DMS114 treated with DMSO at 0.1 percent for 48 hours (cell line): ENCODE measurements at regions not wholly inside any gene's neighbourhood (a gene's known extent, or its start where the extent isn't known, plus 50 kb on each side); places are given as distances from the start of the nearest gene placed in this dataset.

Experiments used
- DNase-seq: peaks from one replicate; lab custom pipeline; 2025; ENCODE audit not compliant: unreplicated experiment; lab: John Stamatoyannopoulos, UW

DNA sequence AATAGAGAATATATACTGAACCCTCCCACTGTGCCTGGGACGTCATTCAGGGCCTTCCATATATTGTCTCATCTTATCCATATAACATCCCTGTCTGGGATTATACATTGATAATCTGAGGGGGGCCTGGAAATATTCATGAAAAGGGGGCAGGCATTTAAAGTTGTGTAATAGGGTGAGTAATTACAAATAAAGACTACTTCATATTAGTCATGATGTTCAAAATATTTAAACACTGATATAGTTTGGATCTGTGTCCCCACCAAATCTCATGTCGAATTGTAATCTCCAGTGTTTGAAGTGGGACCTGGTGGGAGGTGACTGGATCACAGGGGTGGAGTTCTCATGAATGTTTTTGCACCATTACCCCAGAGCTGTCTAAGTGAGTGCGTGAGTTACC is 97.8 kb downstream of the AQP9 start:
- DNase-seq, result no peak

DNA sequence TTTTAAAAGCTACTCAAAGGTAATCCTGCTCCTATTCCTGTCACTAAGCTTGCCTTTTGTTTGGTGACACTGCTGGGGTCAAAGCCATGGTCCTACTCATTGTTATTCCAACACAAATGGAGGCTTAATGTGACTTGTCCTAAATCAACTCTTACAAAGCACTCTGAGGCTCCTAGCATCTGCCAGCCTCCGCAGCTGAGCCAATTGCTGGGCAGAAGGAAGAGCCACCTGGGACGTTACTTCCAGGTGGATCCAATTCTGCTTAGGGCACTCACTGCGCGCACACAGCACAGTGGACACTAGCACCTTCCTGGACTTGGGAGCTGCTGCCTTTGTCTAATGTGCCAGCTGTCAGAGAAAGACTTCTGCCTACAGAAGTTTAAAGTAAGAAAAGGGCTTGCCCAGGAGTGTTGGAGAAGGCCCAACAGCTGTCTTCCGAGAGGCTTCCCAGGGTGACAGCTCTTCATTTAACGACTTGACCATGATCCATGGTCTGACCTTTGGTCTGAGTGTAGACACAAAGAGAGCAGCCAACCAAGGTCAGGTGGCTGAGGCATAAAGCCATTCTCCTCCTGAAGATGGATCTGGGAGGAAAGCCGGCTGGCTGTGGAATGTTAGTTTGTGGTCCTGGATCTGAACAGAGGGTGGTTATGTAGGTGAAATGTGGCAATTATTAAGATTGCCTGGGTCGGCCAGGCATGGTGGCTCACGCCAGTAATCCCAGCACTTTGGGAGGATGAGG is 102.2 kb downstream of the AQP9 start:
- no peak for DNase-seq

DNA sequence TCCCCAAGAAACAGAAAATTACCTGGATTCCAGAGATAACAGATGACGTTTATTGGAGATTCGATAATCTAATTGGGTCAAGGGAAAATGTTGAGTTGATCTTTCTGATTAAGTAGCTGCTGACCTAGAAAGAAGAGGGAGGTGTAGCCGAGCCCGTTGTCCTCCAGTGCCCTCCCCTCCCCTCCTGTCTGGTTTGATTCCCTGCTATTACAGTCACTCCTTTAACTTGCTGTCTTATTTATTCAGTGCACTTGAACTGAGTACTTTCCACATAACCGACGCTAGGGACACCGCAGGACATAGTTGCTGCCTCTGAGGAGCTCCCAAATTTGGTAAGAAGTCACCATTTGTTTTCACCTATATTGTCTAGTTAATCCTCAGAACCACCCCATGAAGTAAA is 103.7 kb downstream of the AQP9 start:
- DNase-seq, result no peak

DNA sequence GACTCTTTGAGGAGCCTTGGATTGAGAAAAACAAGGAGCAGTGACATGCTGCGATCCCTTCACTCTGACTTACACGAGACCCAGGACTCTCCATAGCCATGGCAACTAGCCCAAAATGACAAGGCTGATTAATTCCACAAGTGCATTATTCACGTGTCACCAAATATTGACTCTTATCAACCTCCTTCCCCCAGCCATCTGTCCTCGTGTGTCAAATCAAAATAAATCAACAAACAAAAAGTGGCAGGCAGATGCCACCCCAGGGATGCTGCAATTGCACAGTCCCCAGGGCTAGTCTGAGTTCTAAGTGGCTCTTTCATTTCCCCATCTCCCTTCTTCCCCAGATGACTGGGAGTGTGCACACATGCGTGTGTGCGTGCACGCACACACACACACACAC is 104.9 kb downstream of the AQP9 start:
- DNase-seq, result no peak

DNA sequence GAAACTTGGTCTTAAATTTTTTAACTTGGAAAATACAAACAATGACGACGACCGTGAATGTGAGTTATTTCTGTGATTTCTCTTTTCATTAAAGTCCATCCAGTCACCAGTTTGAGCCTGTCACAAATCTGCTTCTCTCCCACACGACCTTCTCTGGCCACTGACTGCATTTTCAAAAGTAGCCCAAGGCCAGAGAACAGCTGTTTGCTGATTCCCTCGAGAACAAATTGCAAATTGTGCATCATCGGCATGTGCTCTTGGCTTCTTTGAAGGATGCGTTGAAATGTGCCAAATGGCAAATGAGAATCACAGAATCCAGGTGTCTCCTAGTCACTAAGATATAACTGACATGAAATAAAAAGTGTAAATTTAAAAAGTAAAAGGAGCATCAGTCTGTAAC is 106.4 kb downstream of the AQP9 start:
- no peak for DNase-seq

DNA sequence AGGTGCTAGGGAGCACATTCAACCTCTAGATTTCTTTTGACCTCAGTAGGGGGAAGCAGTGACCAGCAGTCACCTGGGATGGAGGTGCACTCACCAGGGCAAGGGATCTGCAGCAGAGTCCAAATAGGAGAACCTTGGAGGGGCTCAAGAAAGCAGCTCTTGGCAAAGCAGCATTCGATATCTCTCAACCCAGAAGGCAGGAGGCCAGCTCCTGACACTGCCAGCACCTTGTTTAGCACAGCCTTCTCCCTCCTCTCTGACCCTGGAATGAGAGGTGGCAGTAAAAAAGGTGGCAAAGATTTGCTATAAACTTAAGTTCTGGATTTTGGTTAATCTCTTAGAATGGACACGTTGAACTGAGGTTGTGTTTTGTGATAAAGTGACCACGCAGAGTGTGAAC is 107.9 kb downstream of the AQP9 start:
- DNase-seq, result no peak

DNA sequence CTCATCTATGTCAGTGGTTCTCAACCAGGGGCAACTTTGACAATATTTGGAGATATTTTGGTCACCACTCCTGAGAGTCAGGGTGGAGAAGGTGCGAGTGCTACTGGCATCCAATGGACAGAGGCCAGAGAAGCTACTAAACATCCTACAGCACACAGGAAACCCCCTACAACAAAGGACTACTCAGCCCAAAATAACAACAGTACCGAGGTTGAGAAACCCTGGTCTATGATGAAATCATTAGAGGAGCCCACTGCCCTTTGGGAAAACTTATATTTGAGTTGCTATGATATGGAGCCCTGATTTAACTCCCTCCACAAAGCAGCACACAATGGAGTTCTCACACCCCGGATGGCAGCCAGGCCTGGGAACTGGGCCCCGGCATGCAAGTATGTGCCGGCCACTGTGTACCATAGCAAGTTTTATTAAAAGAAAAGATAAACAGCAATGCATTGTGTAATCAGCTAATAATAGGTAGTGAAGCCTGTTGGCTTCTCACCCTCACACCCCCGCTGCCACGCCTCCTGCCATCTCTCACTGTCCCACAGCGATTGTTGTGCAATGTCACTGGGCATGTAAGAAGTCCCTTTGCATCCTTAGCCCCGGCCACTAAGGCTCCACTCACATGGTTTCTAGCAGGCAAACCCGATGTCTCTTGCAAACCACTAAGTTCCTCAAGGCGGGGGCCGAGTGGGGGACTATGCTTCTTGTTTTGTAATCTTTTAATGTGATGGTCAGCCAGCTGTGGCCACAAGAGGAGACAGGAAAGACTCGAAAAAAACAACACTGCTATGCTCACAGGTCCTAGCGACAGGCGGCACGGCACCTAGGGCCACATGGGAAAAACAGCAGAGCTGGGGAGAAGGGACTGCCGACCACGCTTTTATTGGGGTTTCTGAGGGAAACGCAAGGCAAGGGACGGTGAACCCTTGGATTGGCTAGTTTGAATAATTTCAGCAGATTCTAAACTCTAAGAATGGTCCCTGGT is 110.0 kb downstream of the AQP9 start:
- DNase-seq, result no peak

DNA sequence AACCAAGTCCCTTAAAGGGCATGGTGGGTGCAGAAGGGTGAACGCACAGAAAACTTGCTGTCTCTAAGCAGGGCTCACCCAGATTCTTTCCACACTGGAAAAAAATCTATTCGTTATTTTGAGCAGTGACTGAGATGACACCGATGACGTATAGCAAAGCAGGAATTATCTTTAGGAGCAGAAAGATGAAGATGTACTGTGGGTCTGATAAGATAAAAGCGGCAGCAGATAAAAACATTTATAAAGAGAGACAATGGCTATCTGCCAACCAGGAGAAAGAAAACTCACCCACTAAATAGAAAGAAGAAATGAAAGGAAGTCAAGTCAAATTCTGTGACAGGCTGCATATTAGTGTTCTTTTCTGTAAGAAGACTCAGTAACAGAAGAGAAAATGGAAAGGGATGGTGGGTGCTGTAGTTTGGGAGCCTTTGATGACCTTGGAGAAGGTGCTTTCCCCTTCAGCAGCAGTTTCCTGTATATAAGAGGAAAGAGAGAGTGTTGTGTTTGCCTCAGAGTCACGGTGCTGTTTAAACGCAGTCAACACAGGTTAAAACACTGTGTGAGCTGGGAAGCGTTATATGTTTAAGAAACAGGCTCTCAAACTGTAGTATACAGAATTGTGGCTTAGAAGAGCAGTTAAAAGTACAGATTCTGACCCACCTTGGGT is 111.6 kb downstream of the AQP9 start:
- DNase-seq, result no peak

DNA sequence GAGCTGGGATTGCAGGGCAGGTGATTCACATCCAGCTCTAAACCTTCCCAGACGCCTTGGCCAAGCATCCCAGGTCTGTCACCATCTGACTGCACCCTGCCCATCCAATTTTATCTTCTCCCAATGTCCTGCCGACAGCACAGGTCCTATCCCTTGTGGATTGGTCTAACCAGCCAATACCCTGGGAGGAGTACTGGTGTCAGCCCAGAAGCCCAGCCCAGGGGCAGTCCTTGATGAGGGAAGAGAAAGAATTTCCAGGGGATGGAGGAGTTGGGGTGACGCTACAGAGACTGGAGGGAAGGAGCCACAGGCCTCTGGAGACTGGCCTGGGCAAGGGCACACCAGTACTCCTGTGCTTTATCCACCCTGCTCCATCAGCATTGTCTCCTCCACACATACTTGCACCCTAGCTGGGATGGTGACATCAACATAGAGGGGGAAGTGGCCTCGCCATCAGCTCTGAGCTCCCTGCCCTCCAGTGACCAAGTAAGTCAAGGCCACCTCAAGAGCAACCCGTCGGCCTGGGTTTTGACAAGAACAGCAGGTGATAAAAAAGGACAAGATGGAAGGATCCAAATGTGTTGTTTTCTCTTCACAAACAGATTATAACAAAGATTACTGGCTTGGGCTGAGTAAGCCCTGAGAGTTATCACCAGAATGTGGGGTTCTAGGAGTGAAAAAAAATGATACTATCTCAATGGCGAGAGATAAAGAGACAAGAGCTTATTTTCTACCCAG is 114.6 kb downstream of the AQP9 start:
- no peak for DNase-seq

DNA sequence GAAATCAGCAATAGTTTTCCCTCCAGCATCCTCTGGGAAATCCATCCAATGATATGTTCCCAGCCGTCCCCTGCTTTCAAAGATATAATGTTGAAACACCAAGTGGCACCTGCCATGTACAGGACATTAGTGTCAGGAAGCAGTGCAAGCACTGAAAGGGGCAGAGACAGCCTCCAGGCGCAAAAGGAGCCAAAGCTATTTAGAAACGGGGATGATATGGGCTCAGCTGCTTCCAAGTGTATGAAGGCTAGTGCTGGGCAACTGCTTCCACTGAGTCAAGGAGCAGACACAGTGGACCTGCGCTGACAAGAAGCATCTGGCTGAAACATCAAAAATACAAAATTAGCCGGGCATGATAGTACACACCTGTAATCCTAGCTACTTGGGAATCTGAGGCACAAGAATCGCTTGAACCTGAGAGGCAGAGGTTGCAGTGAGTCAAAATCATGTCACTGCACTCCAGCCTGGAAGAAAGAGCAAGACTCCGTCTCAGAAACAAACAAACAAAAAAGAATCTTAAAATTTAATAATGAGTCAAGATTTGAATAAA is 119.7 kb downstream of the AQP9 start:
- no peak for DNase-seq

DNA sequence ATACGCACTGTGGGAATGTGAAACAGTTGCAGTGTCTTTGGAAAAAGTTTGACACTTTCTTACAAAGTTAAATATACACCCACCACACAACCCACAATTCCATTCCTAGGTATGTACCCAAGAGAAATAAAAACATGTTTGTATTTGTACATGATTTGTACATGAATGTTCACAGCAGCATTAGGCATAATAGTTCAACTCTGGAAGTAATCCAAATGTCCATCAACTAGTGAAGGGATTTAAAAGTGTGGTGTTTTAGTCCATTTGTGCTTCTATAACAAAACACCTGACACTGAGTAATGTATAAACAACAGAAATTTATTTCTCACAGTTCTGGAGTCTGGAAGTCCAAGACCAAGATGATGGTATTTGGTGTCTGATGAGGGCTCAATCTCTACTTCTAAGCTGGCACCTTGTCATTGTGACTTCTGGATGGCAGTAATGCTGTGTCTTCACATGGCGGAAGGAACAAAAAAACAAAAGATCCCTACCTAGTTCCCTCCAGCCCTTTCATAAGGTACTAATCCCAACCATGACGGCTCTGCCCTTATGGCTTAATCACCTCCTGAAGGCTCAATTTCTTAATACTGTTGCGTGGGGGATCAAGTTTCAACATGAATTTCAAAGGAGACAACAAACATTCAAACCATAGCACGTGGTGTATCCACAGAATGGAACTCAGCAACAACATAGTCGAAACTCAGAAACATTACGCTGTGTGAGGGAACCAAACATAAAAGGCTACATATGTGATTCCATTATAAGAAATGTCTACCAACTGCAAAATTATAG is 120.5 kb downstream of the AQP9 start:
- DNase-seq, result no peak

DNA sequence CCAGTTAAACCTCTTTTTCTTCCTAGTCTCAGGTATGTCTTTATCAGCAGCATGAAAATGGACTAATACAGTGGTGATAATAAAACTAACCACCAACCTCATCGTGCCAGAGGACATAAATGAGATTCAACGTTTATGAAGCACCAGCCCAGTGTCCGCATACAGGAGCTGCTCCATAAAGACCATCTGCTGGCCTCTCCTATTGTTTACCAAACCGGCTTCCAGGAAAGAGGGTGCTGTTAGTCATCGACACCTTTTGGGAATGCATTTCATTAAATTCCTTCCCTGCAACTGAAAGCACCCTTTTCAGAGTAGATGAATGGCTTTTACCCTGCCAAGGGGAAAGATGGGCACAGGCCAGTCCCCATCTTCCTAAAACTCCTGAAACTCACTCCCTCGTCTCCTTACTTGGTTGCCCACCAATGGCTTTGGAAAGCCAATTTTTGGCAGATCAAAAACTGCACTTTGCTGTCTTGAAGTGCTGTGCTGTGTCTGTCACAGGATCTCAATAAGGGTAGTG is 122.1 kb downstream of the AQP9 start:
- no peak for DNase-seq

DNA sequence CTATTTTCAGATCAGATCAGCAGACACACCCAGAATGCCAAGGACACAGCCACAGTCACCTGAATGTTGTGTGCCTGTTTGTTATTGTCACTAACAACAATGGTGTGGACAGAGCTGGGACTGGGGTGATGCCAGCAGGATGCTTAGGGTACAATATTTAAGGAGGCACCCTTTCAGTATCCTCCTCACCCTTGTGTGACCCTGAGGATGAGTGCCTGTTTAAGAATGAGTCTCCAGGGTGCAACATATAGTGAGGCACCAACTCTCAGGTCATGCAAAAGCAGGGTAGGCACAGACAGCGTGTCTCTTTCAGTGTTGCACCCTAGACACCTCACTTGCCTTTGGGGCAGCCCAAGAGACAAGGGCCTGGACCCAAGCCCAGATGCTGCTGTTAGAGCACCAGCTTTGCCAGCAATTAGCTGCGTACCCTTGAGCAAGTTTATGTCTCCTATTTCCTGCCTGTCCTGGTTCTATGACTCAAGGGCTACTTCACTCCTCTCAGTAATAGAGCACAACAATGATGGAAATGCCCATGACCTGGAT is 122.6 kb downstream of the AQP9 start:
- DNase-seq, result no peak

DNA sequence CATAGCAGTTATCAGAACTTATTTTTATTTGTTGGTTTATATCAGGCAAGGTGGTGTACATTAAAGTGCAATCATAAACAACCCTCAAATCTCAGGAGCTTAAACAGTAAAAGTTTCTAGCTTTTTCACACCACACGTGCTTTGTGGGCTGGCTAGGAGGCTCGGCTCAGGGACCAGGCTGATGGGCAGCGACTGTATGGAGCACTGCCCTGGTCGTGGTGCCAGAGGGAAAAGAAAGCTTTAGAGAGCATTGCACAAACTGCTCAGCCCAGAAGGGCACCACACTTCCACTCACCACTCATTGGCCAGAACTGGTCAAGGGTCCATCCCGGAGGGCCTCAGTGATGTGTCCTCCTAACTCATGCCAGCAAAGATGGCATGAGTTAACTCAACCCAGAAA is 123.2 kb downstream of the AQP9 start:
- no peak for DNase-seq

DNA sequence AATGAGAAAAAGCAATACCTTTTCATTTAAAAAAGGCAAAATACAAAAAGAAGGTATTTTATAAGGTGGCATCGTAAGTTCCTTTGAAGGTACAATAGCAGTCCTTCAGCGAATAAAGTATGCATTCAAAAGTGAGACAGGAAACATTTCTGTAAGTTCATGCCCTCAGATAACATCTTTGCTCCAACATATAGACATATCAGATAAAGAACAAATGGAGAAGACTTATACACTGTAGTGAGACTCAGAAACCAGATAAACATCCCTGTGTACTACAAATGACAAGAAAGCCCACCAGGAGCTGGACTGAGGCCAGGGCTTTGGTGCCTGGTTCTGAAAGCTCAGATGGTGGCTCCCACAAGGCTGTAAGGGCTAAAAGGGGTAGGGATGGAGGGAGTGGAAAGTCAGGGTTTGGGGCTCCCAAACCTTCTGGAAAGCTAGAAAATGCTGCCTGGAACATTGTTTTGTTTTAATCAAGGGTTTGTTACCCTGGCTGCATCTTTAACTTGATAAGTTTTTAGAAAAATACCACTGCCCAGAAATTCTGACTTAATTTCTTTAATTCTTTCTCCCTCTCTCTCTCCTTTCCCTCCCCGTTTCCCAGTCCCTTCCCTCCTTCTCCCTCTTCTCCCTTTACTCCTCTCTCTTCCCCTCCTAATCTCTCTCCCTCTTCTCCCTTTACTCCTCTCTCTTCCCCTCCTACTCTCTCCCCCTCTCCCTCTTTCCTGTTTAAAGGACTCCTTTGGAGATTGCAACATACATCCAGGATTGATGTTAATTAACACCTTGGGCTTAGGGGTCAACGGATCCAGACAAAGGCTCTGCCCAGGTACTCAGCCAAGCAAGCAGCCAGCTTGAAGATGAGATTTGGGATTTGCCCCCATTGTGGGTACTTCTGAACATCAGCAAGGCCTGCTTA is 126.1 kb downstream of the AQP9 start:
- no peak for DNase-seq

DNA sequence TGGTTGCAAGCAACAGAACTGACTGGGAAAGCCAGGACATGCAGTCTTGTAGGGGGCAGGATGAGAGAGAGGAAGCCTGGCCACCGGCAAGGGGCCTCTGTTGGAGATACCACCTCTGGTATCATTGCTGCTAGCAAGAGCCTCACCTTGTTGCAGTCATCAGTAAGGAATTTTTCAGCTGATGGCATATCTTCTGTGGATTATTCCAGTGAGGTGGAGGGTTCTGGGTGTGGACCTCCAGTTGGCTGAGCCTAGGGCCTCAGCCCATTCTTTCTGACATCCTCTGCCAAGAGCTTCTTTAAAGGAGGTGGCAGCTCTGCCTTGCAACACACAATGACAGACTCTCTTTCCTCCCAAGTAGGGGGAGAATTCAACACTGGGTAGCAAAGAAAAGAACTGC is 128.9 kb downstream of the AQP9 start:
- no peak for DNase-seq

DNA sequence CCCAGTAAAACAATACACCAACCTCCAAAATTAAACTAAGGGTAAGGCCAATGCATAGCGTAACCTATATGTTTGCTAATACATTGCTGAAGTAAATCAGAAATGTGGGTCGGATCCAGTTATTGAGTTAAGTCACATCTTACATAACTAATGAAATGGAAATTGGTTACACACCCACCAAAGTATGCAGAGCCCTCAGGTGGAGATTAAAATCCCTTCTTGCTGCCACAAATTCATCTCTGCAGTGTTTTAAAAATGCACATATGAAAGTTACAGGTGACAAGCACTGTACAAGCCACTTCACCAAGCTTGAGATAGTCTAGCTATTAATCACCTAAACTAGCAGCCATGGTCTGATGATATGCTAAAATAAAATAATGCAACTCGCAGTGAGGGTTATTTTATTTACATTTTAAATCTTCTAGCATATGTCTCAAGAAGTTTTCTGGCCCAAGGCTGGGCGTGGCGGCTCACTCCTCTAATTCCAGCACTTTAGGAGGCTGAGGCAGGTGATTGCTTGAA is 130.6 kb downstream of the AQP9 start:
- no peak for DNase-seq
